HCT116 (cell line): ENCODE measurements at regions not wholly inside any gene's neighbourhood (a gene's known extent, or its start where the extent isn't known, plus 50 kb on each side); places are given as distances from the start of the nearest gene placed in this dataset.

Experiments used
- ATAC-seq: fragments of 200-7000 bp; cut with Tn5 transposase; 2 replicates; pipeline ENCODE4 v1.9.1; 2020; ENCODE audit warnings: mild to moderate bottlenecking, moderate library complexity
- BruUV-seq: library from RNA; stranded (reverse); fragments of 400-500 nt; replicated peaks from 2 replicates; lab custom pipeline; 2021; lab: Mats Ljungman, UMichigan
- CTCF ChIA-PET: fragments of 300-600 bp; sonication (Branson Sonifier 250); formaldehyde crosslinking; loops from one replicate; lab custom pipeline; 2021; ENCODE audit warnings: antibody characterized with exemption; lab: Charles Lee
- POLR2A ChIA-PET: fragments of 300-600, 350-600 bp; sonication (Branson Sonifier 250); formaldehyde crosslinking; loops from one replicate; lab custom pipeline; 2021; ENCODE audit warnings: antibody characterized with exemption; lab: Charles Lee
- RAD21 ChIA-PET, 2 experiments: fragments of 300-600 bp; sonication (Branson Sonifier 250); formaldehyde crosslinking; loops; one replicate each; lab custom pipeline; 2023; ENCODE audit warnings: low total read pairs in 2 of 2; ENCODE audit not compliant: uncharacterized antibody in 2 of 2, unreplicated experiment in 2 of 2, low non-redundant PET in 1 of 2; lab: Charles Lee
- DNase-seq: peaks from one replicate; pipeline ENCODE4 v3.0.0-alpha.2; 2010; ENCODE audit warnings: low read depth, low spot score
- H2AFZ ChIP-seq: fragments of 200-600 bp; shearing (Covaris generic), sonication (generic); 2 replicates; pipeline ENCODE4 v1.6.1; 2017; ENCODE audit warnings: low read depth, mixed run types, mixed read lengths, antibody characterized with exemption, low read length; ENCODE audit not compliant: poor library complexity, severe bottlenecking
- H3K27ac ChIP-seq: 2 replicates; pipeline ENCODE4 v1.5.1; 2012; ENCODE audit warnings: low read depth, low read length
- H3K27me3 ChIP-seq: fragments of 200-600 bp; sonication (generic); 2 replicates; pipeline ENCODE4 v1.6.1; 2016; ENCODE audit warnings: mixed run types, low read length, mixed read lengths; ENCODE audit not compliant: insufficient read depth
- H3K36me3 ChIP-seq, 2 experiments: fragments of 200-500 bp in 1 of 2; fragments of 200-600 bp in 1 of 2; sonication (Bioruptor generic) in 1 of 2; sonication (generic) in 1 of 2; 2 replicates each; pipeline versions ENCODE4 v1.5.1 to v1.6.1; 2014 to 2016; ENCODE audit warnings: low read length in 2 of 2, inconsistent platforms in 1 of 2, mixed read lengths in 1 of 2, mixed run types in 1 of 2; ENCODE audit not compliant: insufficient read depth in 2 of 2, control insufficient read depth in 1 of 2
- H3K4me1 ChIP-seq, 2 experiments: fragments of 200-600 bp in 1 of 2; sonication (generic) in 1 of 2; 2 replicates each; pipeline versions ENCODE4 v1.5.1 to v1.6.1; 2012 to 2017; ENCODE audit warnings: low read length in 2 of 2, inconsistent platforms in 1 of 2, mild to moderate bottlenecking in 1 of 2, mixed read lengths in 1 of 2, mixed run types in 1 of 2, moderate library complexity in 1 of 2; ENCODE audit not compliant: insufficient read depth in 2 of 2, control insufficient read depth in 1 of 2
- H3K4me2 ChIP-seq: fragments of 200-600 bp; sonication (generic); 2 replicates; pipeline ENCODE4 v1.6.1; 2017; ENCODE audit warnings: mixed run types, low read length, mixed read lengths
- H3K4me3 ChIP-seq, 2 experiments: fragments of 200-600 bp in 1 of 2; sonication (generic) in 1 of 2; replicated peaks in 1 of 2; 2 replicates each; pipeline ENCODE4 v1.5.1; 2011 to 2016; ENCODE audit warnings: low read length in 2 of 2, control low read depth in 1 of 2, low read depth in 1 of 2, mild to moderate bottlenecking in 1 of 2, mixed read lengths in 1 of 2, mixed run types in 1 of 2
- H3K79me2 ChIP-seq: fragments of 200-600 bp; sonication (generic); 2 replicates; pipeline ENCODE4 v1.6.1; 2017; ENCODE audit warnings: mild to moderate bottlenecking, mixed run types, low read length, moderate library complexity, mixed read lengths; ENCODE audit not compliant: insufficient read depth
- H3K9ac ChIP-seq: fragments of 200-600 bp; sonication (generic); 2 replicates; pipeline ENCODE4 v1.6.1; 2016; ENCODE audit warnings: low read length, mixed read lengths
- H3K9me2 ChIP-seq: fragments of 200-600 bp; sonication (generic), shearing (Covaris generic); 2 replicates; pipeline ENCODE4 v1.6.1; 2017; ENCODE audit warnings: mixed run types, mild to moderate bottlenecking, moderate library complexity; ENCODE audit not compliant: insufficient read depth
- H3K9me3 ChIP-seq, 2 experiments: fragments of 200-500 bp in 1 of 2; fragments of 200-600 bp in 1 of 2; sonication (Bioruptor generic) in 1 of 2; sonication (generic) in 1 of 2; 2 replicates each; pipeline ENCODE4 v1.6.1; 2014 to 2017; ENCODE audit warnings: low read length in 2 of 2, mixed read lengths in 2 of 2, inconsistent platforms in 1 of 2, low read depth in 1 of 2, mild to moderate bottlenecking in 1 of 2, mixed run types in 1 of 2, moderate library complexity in 1 of 2; ENCODE audit not compliant: control insufficient read depth in 1 of 2, insufficient read depth in 1 of 2
- H4K20me1 ChIP-seq: fragments of 200-600 bp; sonication (generic), shearing (Covaris generic); 2 replicates; pipeline ENCODE4 v1.6.1; 2017; ENCODE audit warnings: mixed run types, mild to moderate bottlenecking, moderate library complexity; ENCODE audit not compliant: insufficient read depth
- CEBPB ChIP-seq: IDR thresholded peaks from 2 replicates; pipeline ENCODE4 v1.6.1; 2012; ENCODE audit warnings: low read depth
- CTCF ChIP-seq, 3 experiments: fragments of 200-600 bp in 1 of 3; sonication (generic) in 1 of 3; IDR thresholded peaks in 2 of 3; conservative IDR thresholded peaks in 1 of 3; 2 replicates each; pipeline ENCODE4 v1.5.1; 2012 to 2017; ENCODE audit warnings: low read depth in 2 of 3, low read length in 2 of 3, antibody characterized with exemption in 1 of 3, borderline replicate concordance in 1 of 3, control low read depth in 1 of 3, mild to moderate bottlenecking in 1 of 3, mixed read lengths in 1 of 3, mixed run types in 1 of 3, moderate library complexity in 1 of 3; ENCODE audit not compliant: insufficient read depth in 1 of 3
- EGR1 ChIP-seq: IDR thresholded peaks from 2 replicates; pipeline ENCODE4 v1.6.1; 2012; ENCODE audit warnings: low read depth
- ELF1 ChIP-seq: IDR thresholded peaks from 2 replicates; pipeline ENCODE4 v1.6.1; 2012; ENCODE audit warnings: low read depth, borderline replicate concordance
- EZH2 ChIP-seq: fragments of 200-600 bp; sonication (generic); IDR thresholded peaks from 2 replicates; pipeline ENCODE4 v1.6.1; 2017; ENCODE audit warnings: antibody characterized with exemption, mixed run types
- FOSL1 ChIP-seq: IDR thresholded peaks from 2 replicates; pipeline ENCODE4 v1.6.1; 2012; ENCODE audit warnings: low read depth
- MAX ChIP-seq: IDR thresholded peaks from 2 replicates; pipeline ENCODE4 v1.6.1; 2012
- RAD21 ChIP-seq: IDR thresholded peaks from 2 replicates; pipeline ENCODE4 v1.6.1; 2012; ENCODE audit warnings: low read depth, mild to moderate bottlenecking
- REST ChIP-seq: IDR thresholded peaks from 2 replicates; pipeline ENCODE4 v1.6.1; 2012; ENCODE audit warnings: low read depth
- SRF ChIP-seq: IDR thresholded peaks from 2 replicates; pipeline ENCODE4 v1.6.1; 2012; ENCODE audit warnings: low read depth
- YY1 ChIP-seq: IDR thresholded peaks from 2 replicates; pipeline ENCODE4 v1.6.1; 2011; ENCODE audit warnings: low read length, low read depth, moderate library complexity, mild to moderate bottlenecking; ENCODE audit not compliant: insufficient replicate concordance; ENCODE audit errors: extremely low read depth
- ZFX ChIP-seq: fragments of 450-650 bp; IDR thresholded peaks from 2 replicates; pipeline ENCODE4 v1.6.1; 2017
- ZNF274 ChIP-seq: fragments of 200-500 bp; sonication (Bioruptor generic); IDR thresholded peaks from 2 replicates; pipeline ENCODE4 v1.6.1; 2014; ENCODE audit warnings: mild to moderate bottlenecking, low read depth, low read length, inconsistent platforms
- intact Hi-C: fragments of 100-400 bp; cut with micrococcal nuclease; formaldehyde crosslinking; loops from 2 replicates; pipeline ENCODE4 v1.10.0; 2022
- TF ChIP-seq, protein P1 (sequence below): IDR thresholded peaks from 2 replicates; pipeline ENCODE4 v1.6.1; 2011; ENCODE audit warnings: mild to moderate bottlenecking, low read length, moderate library complexity; ENCODE audit not compliant: insufficient replicate concordance; ENCODE audit errors: extremely low read depth

GRCh38 chr12:75563351-75563750 is 51.9 kb upstream of the KRR1 start:
- H4K20me1 ChIP-seq = no peaks in the 10 kb centered on the region
- no peak for TF ChIP-seq ELF1
- TF ChIP-seq CTCF (IDR thresholded peaks at IDR 0.05 in 2 of 3, conservative IDR thresholded peaks at IDR 0.05 in 1 of 3; ENCODE audit: borderline replicate concordance in 1 of 3, insufficient read depth in 1 of 3, low read depth in 2 of 3, low read length in 2 of 3) = no peak
- no peak for TF ChIP-seq MAX
- TF ChIP-seq, protein P1, sequence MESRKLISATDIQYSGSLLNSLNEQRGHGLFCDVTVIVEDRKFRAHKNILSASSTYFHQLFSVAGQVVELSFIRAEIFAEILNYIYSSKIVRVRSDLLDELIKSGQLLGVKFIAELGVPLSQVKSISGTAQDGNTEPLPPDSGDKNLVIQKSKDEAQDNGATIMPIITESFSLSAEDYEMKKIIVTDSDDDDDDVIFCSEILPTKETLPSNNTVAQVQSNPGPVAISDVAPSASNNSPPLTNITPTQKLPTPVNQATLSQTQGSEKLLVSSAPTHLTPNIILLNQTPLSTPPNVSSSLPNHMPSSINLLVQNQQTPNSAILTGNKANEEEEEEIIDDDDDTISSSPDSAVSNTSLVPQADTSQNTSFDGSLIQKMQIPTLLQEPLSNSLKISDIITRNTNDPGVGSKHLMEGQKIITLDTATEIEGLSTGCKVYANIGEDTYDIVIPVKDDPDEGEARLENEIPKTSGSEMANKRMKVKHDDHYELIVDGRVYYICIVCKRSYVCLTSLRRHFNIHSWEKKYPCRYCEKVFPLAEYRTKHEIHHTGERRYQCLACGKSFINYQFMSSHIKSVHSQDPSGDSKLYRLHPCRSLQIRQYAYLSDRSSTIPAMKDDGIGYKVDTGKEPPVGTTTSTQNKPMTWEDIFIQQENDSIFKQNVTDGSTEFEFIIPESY = no peak
- TF ChIP-seq SRF = no peak
- no peak for TF ChIP-seq RAD21
- no peak for TF ChIP-seq YY1
- TF ChIP-seq ZNF274 = no peak
- TF ChIP-seq ZFX = no peak
- TF ChIP-seq EGR1 = no peak
- no peak for TF ChIP-seq EZH2
- TF ChIP-seq CEBPB = no peak
- no peak for TF ChIP-seq FOSL1
- no peak for TF ChIP-seq REST
- no peaks in the 10 kb centered on the region for H3K9me2 ChIP-seq
- H3K36me3 ChIP-seq = peaks cover 0 to 4% of the 10 kb centered on the region in 2 experiments; a peak in 1 of 4 replicates
- H3K27me3 ChIP-seq = no peaks in the 10 kb centered on the region
- no peak overlapping the region for H3K4me3 ChIP-seq
- ChIA-PET POLR2A (no interaction called here), CTCF (interaction anchor here (1.0 kb wide), 1 partner anchor 9 kb away, joined by 3 read pairs; no protein-coding TSS in a partner anchor), RAD21 (no interaction called here)
- no peak overlapping the region for H3K9ac ChIP-seq
- intact Hi-C loops = no loop called here
- H3K4me2 ChIP-seq = no peak overlapping the region
- ATAC-seq = no peak
- no peak for DNase-seq
- H2AFZ ChIP-seq = no peak overlapping the region
- BruUV-seq = no TSS peak
- H3K9me3 ChIP-seq = peaks cover 0 to 7% of the 10 kb centered on the region in 2 experiments; a peak in 2 of 4 replicates
- H3K79me2 ChIP-seq = no peaks in the 10 kb centered on the region
- H3K4me1 ChIP-seq = peaks cover 4 to 8% of the 10 kb centered on the region in 2 experiments; a peak in 2 of 4 replicates
- H3K27ac ChIP-seq = no peak overlapping the region
